Neural progenitor cell (in vitro differentiated cells): ENCODE measurements at regions not wholly inside any gene's neighbourhood (a gene's known extent, or its start where the extent isn't known, plus 50 kb on each side); places are given as distances from the start of the nearest gene placed in this dataset.

Experiments used
- EZH2 ChIP-seq: fragments of 200-600 bp; sonication (generic); IDR thresholded peaks from 2 replicates; pipeline ENCODE4 v1.6.1; 2017; ENCODE audit warnings: antibody characterized with exemption, mild to moderate bottlenecking, moderate library complexity
- EZH2phosphoT487 ChIP-seq: fragments of 200-600 bp; sonication (generic); IDR thresholded peaks from 2 replicates; pipeline ENCODE4 v1.6.1; 2017; ENCODE audit warnings: antibody characterized with exemption
- TF ChIP-seq, protein P1 (sequence below): fragments of 200-600 bp; sonication (generic); IDR thresholded peaks from 2 replicates; pipeline ENCODE4 v1.5.1; 2017; ENCODE audit warnings: antibody characterized with exemption, mild to moderate bottlenecking

DNA sequence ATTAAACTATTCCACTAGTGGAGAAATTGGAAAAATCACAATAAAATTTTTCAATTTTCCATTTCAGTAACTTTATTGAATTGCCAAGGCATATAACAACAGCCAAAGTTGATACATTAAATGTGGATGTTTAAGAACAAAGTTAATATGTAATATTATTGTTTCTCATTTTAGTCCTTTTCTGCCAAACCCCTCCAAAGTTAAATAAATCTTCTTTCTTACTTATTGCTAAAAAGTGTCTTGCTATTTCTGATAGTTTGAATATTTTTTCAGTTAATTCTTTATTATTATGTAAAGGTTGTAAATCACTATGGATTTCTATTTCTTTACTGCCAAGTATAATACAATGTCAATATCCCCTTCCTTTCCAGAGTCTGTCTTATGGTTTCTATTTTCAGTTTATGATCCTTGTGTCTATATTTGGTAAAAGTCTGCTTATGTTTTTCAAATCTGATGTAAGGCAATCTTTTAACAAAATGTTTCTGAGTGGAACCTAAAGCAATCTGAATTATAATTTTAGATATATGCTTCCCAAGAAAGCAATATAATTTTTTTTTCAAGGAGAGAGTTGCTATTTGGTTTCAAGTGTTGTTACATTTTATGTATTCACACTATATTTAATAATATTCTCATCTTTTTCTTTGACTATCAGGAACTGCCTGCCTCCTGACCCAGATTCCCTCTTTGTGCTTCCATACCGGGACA, 80.3 kb upstream of the RHOBTB1 start:
- TF ChIP-seq, protein P1, sequence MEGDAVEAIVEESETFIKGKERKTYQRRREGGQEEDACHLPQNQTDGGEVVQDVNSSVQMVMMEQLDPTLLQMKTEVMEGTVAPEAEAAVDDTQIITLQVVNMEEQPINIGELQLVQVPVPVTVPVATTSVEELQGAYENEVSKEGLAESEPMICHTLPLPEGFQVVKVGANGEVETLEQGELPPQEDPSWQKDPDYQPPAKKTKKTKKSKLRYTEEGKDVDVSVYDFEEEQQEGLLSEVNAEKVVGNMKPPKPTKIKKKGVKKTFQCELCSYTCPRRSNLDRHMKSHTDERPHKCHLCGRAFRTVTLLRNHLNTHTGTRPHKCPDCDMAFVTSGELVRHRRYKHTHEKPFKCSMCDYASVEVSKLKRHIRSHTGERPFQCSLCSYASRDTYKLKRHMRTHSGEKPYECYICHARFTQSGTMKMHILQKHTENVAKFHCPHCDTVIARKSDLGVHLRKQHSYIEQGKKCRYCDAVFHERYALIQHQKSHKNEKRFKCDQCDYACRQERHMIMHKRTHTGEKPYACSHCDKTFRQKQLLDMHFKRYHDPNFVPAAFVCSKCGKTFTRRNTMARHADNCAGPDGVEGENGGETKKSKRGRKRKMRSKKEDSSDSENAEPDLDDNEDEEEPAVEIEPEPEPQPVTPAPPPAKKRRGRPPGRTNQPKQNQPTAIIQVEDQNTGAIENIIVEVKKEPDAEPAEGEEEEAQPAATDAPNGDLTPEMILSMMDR = no peak
- TF ChIP-seq EZH2 (no peak), EZH2phosphoT487 (no peak)
